DMS153 treated with DMSO at 0.1 percent for 48 hours (cell line): ENCODE measurements at regions not wholly inside any gene's neighbourhood (a gene's known extent, or its start where the extent isn't known, plus 50 kb on each side); places are given as distances from the start of the nearest gene placed in this dataset.
A peak's percentile ranks its signal among the peaks of the same experiment; 100 is the strongest.
"Not testable (repeated sequence)": the region's sequence is repeated elsewhere in the genome, so short reads cannot be mapped to it uniquely, and the experiment has no call there.

Experiments used
- DNase-seq: peaks from one replicate; lab custom pipeline; 2025; ENCODE audit not compliant: unreplicated experiment; lab: John Stamatoyannopoulos, UW

DNA sequence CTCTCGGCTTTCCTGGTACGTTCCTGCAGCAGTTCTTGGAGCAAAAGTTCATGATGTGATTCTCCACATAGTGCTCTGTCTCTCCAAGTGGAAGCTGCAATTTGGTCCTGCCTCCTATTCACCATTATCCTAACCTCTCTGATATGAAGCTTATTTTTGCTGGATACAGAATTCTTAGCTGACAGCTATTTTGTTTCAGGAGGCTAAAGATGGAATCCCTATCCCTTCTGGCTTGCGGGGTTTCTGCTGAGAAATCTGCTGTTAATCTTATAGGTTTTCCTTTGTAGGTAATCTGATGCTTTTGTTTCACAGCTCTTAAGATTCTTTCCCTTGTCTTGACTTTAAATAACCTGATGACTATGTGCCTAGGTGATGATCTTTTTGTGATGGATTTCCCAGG, 181.6 kb upstream of the VLDLR start:
- no peak for DNase-seq

- DNase-seq, result not testable (repeated sequence)
Measured at GRCh38 chr9:2443933-2444332, 177.7 kb upstream of the VLDLR start.

- no peak for DNase-seq
Measured at GRCh38 chr9:2448193-2448738, 173.3 kb upstream of the VLDLR start.

GRCh38 chr9:2453106-2453505, 168.5 kb upstream of the VLDLR start:
- DNase-seq, result no peak

- DNase-seq, result no peak
Measured at GRCh38 chr9:2453701-2454100, 167.9 kb upstream of the VLDLR start.

DNA sequence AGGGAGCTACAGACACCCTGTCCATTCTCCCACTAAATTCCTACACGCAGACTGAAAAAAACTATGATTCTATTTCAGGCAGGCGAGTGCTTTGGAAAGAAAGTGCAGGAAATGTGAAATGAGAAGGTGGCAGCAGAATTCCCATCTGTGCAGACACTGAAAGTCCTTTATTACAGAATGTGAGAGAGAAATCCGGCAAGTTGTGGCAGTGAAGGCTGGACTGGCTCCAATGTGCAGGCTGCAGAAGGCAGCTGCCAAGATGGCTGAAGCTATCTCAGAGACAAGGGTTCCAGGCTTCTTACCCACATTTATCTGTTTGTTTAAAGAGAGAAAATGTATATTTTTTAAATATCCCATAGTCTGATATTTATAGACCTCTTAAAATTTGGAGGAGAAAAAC, 161.8 kb upstream of the VLDLR start:
- DNase-seq, result no peak

DNA sequence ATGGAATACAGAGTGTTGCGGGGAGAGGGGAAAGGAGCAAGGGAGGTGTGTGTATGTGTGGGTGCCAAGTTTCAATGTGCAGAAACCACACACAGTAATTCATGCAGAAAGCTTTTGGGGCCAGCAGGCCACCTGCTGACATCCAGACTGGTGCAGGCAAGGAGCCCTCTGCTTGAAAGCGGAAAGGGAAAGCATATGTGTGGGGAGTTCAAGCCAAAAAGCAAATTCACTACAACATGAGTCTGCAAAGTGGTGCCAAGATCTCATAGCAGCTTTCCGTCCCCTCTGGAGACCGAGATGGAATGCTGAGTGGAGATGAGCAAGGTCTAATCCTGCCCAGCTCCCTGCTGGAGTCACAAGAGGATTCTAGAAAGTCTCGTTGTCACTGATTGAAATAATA, 159.7 kb upstream of the VLDLR start:
- no peak for DNase-seq

GRCh38 chr9:2464624-2465023, 157.0 kb upstream of the VLDLR start:
- no peak for DNase-seq

DNA sequence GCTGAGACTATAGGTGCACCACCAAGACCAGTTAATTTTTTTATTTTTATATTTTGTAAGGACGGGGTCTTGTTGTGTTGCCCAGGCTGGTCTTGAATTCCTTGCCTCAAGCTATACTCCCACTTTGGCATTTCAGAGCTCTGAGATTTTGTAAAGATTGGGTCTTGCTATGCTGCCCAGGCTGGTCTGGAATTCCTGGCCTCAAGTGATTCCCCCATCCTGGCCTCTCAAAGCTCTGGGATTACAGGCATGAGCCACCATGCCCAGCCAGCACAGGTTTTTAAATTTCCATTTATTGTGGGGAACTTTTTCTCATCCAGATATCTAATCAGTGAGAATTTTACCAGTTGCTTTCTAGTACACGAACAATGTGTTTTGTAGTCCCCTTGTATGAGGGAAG, 156.1 kb upstream of the VLDLR start:
- DNase-seq, result no peak

- peak; percentile 49 for DNase-seq
Measured at GRCh38 chr9:2465921-2466460, 155.6 kb upstream of the VLDLR start.

DNA sequence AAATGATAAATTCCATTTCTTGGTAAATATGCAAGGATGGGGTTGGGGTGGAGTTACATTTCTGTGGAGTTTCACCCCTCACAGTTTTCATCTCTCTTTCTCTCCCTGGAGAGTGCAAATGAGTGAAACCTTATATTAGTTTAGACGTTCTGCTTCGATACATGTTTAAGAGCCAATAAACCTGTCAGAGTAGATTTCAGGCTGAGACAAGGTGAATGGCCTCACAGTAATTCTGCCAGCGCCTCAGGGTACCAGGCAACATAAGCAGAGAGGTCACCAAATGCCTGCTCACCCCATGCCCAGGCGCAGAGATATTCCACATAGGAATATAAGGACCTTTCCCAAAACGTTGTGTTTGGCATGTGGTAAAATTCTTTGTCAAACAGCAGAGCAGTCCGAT, 154.9 kb upstream of the VLDLR start:
- DNase-seq, result peak; percentile 78

DNA sequence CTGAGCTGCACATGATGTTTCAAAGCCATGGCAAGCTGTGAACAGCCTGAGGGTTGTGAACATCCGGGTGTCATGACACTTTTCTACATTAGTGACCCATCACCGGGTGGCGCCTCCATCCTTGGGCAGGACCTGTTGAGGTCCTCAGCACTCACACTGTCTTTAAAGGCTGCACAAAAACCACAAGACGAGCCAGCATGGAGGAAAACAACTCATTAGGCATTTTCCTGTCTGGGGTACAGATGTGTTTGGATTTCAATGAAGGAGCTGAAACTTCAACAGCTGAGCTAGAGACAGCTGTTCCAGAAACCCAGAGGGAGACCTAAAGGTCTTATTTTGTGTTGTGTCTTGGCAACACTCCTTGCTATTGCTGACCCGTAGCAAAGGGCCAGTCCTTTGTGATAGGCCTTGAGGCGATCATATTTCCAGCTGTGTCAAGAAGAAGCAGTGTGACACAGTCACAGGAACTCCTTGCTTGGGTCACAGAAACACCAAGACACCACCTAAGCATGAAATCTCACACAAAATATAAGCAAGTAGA, 151.8 kb upstream of the VLDLR start:
- DNase-seq, result no peak

DNA sequence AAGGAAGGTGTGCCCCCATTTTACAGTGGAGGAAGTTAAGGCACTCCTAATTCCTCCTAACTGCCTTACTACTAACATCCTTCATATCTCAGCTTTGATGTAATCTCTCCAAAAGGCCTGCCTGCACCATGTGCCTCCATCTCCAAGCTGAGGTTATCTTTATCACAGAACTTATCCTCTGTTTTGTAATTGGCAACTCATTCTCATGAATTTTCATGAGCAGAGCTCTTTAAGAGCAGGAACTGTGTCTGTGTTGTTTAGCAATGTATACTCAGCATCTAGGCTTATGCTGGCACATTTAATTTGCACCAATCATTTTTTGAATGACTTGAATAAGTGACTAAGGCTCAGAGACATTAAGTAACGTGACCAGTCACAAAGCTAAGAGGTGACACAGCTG, 147.9 kb upstream of the VLDLR start:
- no peak for DNase-seq

DNA sequence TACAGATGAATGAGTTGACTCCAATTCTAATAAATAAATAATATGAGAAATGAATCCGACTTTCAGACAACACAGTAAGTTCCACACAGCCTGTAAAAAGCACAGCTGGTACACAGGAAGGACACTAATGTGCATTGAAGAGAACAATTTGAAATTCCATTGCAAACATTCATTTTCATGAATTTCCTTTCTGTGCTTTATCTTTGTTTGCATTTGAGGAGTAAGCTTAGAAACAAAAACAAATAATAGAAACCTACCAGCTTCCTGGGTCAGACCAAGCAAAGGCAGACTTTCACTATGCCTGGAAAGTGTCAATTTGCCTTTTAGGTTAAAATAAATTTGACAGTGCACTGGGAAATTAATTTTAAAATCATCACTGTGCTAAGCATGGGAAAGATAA, 143.8 kb upstream of the VLDLR start:
- no peak for DNase-seq

DNA sequence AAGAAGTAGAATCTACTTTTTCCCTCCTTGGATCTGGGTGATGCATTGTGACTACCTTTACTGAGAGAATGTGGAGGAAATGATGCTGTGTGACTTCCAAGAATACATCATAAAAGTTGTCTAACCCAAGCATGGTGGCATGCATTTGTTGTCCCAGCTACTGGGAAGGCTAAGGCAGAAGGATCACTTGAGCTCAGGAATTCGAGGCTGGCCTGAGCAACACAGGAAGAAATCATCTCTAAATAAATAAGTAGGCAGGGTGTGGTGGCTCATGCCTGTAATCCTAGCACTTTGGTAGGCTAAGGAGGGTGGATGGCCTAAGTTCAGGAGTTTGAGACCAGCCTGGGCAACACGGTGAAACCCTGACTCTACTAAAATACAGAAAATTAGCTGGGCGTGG, 143.2 kb upstream of the VLDLR start:
- no peak for DNase-seq

- no peak for DNase-seq
Measured at GRCh38 chr9:2479056-2479565, 142.5 kb upstream of the VLDLR start.

GRCh38 chr9:2480255-2480837, 141.2 kb upstream of the VLDLR start:
- DNase-seq, result no peak

GRCh38 chr9:2481216-2481615, 140.4 kb upstream of the VLDLR start:
- no peak for DNase-seq

DNA sequence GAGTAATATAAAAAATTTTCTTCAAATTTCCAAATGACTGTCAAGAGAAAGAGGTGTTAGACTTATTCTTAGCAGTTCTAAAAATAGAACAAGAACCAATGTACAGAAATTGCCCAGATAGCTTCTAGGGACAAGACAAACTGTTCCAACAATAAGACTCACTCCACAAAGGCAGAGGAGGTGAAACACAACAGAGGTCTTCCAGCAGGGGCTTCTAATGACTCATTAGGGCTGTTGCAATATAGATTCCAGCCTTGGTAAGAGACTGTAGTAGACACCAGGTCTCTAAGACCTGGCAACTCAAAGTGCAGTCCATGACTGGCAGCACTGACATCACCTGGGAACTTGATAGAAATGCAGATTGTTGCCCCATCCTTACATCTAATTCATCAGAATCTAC, 134.6 kb upstream of the VLDLR start:
- no peak for DNase-seq

DNA sequence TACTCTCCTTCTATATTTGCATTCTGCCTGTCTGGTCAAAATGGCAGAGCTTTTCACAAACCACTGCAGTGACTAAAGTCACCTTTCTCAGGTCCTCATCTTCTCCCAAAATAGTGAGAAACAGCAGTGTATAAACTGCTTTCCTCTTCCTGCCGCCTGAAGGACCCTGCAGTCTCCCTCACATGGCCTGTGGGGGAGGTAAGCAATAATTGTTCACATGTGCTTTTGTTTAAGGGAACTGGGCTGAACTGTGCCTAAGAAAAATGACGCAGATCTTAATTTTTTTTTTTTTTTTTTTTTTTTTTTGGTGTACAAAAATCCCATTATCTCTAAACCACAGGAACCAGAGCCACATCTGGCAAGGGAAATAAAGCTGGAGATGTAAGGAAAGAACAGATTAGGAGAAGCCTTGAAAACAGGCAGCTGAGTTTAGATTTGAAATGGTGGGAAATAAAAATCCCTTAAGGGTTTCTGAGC, 131.7 kb upstream of the VLDLR start:
- DNase-seq, result no peak

GRCh38 chr9:2492161-2492560, 129.4 kb upstream of the VLDLR start:
- DNase-seq, result no peak

DNA sequence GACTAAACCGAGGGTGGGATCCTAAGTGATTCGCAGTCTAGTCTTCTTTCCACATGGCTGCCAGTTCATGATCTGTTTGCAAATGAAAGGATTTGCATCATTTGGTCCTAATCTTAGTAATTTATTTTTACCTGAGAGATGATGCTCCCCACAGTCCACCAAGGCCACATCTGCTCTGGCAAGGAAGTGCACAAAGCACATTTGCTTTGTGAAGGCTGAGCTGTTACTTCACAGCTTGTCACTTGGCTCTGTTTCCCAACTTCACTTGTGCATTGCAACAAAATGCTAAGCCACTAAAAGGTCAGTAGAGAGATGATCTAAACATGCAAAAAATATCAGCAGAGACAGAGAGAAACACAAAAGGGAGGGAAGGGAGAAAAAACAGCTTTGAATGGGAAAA, 128.5 kb upstream of the VLDLR start:
- DNase-seq, result no peak

DNA sequence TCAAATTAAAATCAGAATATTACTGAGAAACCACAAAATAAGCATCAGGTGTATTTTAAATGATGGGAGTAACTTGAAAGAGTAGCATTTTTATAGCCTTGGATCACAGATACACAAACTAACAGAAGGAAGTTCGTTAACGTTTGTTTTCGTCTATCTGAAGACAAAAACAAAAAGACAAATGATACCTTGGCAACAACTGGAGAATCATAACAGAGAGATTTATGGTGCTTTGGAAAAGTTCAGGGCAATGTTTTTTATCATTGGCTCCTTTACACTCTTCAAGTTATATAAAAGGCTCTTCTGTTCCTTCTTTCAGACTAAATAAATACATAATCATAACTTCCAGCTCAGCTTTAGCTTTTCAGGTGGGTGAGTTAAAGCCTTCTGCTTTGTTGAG, 128.1 kb upstream of the VLDLR start:
- DNase-seq, result no peak
